ENCODE measurements at regions not wholly inside any gene's neighbourhood (a gene's known extent, or its start where the extent isn't known, plus 50 kb on each side); places are given as distances from the start of the nearest gene placed in this dataset.
"Not testable (repeated sequence)": the region's sequence is repeated elsewhere in the genome, so short reads cannot be mapped to it uniquely, and the experiment has no call there.

GRCh38 chr6:80573320-80573719 lies 466.8 kb downstream of the BCKDHB start:
- TF ChIP-seq, protein P1, sequence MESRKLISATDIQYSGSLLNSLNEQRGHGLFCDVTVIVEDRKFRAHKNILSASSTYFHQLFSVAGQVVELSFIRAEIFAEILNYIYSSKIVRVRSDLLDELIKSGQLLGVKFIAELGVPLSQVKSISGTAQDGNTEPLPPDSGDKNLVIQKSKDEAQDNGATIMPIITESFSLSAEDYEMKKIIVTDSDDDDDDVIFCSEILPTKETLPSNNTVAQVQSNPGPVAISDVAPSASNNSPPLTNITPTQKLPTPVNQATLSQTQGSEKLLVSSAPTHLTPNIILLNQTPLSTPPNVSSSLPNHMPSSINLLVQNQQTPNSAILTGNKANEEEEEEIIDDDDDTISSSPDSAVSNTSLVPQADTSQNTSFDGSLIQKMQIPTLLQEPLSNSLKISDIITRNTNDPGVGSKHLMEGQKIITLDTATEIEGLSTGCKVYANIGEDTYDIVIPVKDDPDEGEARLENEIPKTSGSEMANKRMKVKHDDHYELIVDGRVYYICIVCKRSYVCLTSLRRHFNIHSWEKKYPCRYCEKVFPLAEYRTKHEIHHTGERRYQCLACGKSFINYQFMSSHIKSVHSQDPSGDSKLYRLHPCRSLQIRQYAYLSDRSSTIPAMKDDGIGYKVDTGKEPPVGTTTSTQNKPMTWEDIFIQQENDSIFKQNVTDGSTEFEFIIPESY (IDR thresholded peaks at IDR 0.05) = not testable (repeated sequence)
- TF ChIP-seq CBX5 (IDR thresholded peaks at IDR 0.05; ENCODE audit: low read depth); POLR2A (IDR thresholded peaks at IDR 0.05; ENCODE audit: low read depth, low read length); SP1 (IDR thresholded peaks at IDR 0.05; ENCODE audit: low read depth, low read length); REST (IDR thresholded peaks at IDR 0.05; ENCODE audit: low read depth, low read length); SIX5 (IDR thresholded peaks at IDR 0.05; ENCODE audit: low read depth, low read length, severe bottlenecking): not testable (repeated sequence)
